HG02884 (cell line): ENCODE measurements at regions not wholly inside any gene's neighbourhood (a gene's known extent, or its start where the extent isn't known, plus 50 kb on each side); places are given as distances from the start of the nearest gene placed in this dataset.

ENCODE experiments used
- ATAC-seq: cut with Tn5 transposase; IDR thresholded peaks from one replicate; pipeline ENCODE4 v1.9.1; 2021; ENCODE audit warnings: mild to moderate bottlenecking, moderate library complexity; ENCODE audit not compliant: unreplicated experiment

GRCh38 chrX:39205467-39205866, 404.2 kb downstream of the MID1IP1 start:
- ATAC-seq, result no peak

- no peak for ATAC-seq
Measured at GRCh38 chrX:39206399-39207145, 405.3 kb downstream of the MID1IP1 start.

GRCh38 chrX:39211501-39211900, 410.2 kb downstream of the MID1IP1 start:
- ATAC-seq, result no peak

DNA sequence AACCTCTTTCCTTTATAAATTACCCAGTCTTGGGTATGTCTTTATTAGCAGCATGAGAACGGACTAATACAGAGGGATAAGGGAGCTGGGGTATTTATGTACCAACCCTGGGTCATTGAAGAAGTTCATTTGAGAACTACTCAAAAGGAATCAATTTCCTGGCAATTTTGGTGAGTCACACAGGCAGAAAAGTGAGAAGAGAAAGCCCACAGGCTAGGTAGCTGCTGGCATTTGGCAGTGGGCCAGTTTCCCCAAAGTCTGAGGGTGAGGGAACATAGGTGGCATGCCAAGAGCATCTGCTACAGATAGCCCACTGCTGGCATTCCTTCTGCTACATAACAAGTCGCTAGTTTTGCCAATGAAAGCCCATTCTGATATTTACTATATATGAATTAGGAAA, 411.2 kb downstream of the MID1IP1 start:
- ATAC-seq, result no peak

GRCh38 chrX:39214387-39215126, 413.3 kb downstream of the MID1IP1 start:
- no peak for ATAC-seq

- no peak for ATAC-seq
Measured at GRCh38 chrX:39220952-39221351, 419.7 kb downstream of the MID1IP1 start.

DNA sequence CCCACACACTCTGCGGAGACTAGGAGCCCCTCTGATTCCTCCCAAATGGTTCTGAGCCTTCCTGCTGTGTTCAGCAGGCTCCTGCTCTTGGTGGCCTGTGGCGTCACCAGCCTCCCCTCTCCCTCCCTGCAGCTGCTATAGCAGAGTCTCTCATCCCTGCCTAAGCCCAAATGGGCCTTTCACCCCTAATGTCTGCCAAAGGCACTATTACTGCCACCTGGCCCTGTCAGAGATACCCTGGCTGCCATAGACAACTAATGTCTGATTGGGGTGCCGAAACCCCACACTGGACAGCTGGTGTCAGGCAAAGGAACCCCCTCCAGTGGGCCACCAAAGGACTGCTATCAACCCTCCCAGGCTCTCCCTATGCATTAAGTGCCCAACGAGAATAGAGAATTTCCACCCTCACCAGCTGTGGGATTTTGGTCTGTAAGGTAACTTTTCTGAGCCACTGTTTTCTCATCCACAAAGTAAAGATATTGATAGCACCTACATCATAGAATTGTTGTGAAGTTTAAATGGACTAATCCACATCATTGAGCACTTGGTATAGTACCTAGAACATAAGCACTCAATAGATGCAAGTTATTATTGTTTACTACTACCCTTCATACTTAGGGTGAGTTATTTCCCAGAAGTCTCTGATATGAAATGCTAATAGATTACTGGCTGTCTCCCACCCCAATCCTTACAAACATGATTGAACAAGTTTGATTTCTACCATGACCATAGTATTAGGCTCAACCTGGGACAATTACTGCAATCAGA, 421.3 kb downstream of the MID1IP1 start:
- no peak for ATAC-seq

- ATAC-seq, result no peak
Measured at GRCh38 chrX:39226251-39226650, 425.0 kb downstream of the MID1IP1 start.

- no peak for ATAC-seq
Measured at GRCh38 chrX:39227371-39227770, 426.1 kb downstream of the MID1IP1 start.

- no peak for ATAC-seq
Measured at GRCh38 chrX:39238006-39238405, 436.7 kb downstream of the MID1IP1 start.

DNA sequence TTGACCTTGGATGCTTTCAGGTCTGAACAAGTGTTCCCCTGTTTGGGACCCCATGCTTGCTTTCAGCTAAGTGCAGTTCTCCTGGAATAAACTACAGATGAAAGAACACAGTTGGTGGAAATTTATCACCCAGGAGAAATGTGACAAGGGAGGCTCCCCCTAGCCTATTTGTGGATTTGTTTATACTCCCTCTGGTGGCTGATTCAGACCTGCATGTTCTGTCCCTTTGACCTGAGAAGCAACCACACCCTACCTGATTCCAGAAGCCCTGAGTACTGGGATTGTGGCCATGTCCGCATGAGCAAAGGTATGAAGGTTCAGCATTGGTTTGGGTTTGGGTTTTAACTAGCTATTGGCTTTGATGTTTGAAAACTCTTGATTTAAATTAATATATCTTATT, 440.9 kb downstream of the MID1IP1 start:
- no peak for ATAC-seq

- no peak for ATAC-seq
Measured at GRCh38 chrX:39244147-39244546, 442.9 kb downstream of the MID1IP1 start.

GRCh38 chrX:39245024-39245423, 443.8 kb downstream of the MID1IP1 start:
- no peak for ATAC-seq

DNA sequence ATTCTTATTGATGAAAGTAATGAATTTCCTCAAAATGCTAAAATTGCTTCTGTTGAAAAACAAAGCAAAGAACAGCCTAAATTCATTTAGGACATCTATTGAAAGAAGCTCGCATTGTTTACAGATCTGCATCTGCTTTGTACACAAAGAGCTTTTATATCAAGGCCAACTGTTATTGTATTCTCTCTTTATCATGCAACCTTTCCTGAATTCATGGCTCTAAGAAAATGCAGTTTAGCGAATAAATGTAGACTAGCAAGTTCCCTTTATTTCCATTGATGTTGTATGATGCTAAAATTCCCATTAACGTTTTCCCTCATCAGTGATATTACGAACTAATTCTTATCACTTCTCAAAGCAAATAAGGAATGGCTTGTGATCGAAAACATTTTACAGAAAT, 446.3 kb downstream of the MID1IP1 start:
- no peak for ATAC-seq

DNA sequence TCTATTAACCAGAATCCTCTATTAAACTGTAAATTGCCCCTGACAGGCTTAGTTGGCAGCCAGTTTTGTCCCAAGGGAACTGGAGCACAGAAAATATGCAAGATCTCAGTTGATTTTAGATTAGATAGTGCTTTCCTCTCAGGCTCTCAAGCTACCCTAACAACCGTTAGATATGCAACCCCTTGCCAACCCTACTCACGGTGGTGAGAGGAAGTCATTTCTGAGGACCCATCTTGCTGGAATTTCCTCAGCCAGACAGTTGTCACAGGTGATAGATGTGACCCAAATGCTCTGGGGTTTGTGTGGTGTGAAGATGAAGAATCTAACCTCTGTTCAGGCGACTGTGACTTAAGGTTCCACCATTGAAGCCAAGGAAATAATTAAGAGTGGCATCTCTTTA, 447.1 kb downstream of the MID1IP1 start:
- ATAC-seq, result no peak

GRCh38 chrX:39249999-39250398, 448.7 kb downstream of the MID1IP1 start:
- no peak for ATAC-seq

GRCh38 chrX:39251995-39252394, 450.7 kb downstream of the MID1IP1 start:
- ATAC-seq, result no peak

DNA sequence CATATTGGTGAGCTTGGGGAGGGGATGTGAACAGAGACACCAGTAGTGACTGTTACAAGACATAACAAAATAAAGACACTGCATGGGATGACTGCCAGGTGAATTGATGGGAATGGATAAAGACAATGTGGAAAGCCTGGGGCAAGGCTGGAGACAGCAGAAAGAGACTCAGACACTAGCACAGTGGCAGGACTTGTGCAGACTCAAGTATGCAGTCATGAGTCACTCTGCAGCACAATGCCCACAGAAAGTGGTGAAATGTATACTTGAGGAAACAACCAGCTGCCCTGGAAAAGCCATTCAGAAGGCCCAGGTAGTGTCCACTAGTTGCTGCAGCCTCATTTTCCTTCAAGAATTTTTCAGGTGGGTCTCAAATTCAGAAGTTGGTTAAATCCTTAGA, 452.3 kb downstream of the MID1IP1 start:
- ATAC-seq, result no peak

GRCh38 chrX:39258331-39258730, 457.1 kb downstream of the MID1IP1 start:
- ATAC-seq, result no peak

GRCh38 chrX:39260965-39261364, 459.7 kb downstream of the MID1IP1 start:
- ATAC-seq, result no peak

- no peak for ATAC-seq
Measured at GRCh38 chrX:39261446-39262147, 460.3 kb downstream of the MID1IP1 start.
